H1 (cell line): ENCODE measurements at regions not wholly inside any gene's neighbourhood (a gene's known extent, or its start where the extent isn't known, plus 50 kb on each side); places are given as distances from the start of the nearest gene placed in this dataset.

ENCODE experiments used
- BRCA1 ChIP-seq: IDR thresholded peaks from 2 replicates; pipeline ENCODE4 v1.6.1; 2012; ENCODE audit warnings: low read depth, low read length, improper control_type of control experiment
- SRF ChIP-seq: IDR thresholded peaks from 2 replicates; pipeline ENCODE4 v1.6.1; 2011; ENCODE audit warnings: mild to moderate bottlenecking, low read depth, low read length, moderate library complexity

DNA sequence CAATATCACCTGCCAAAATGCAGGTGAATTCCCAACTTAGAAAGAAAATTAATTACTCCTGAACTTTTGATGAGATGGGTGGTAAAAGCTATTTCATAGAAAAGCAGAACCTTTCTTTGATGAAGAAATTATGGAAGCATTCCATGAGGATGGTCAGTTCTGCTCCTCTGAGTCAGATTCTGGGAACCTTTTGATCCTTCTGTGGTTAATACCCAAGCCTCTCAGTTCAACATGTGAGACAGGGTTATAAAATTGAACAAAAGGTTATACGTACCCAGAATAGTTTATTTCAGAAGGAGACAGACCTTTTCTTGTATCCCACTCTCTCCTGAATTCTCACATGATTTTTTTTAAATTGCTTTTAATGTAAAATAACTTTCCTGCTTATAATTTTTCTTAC lies 767.6 kb upstream of the ADAMTS16 start:
- no peak for TF ChIP-seq BRCA1
- no peak for TF ChIP-seq SRF
